ENCODE measurements at regions not wholly inside any gene's neighbourhood (a gene's known extent, or its start where the extent isn't known, plus 50 kb on each side); places are given as distances from the start of the nearest gene placed in this dataset.

- TF ChIP-seq CTCF (conservative IDR thresholded peaks at IDR 0.05; ENCODE audit: low read depth, low read length) (no peak), EZH2 (IDR thresholded peaks at IDR 0.05; ENCODE audit: borderline replicate concordance, low read depth, low read length, poor library complexity, severe bottlenecking) (no peak)
These were observed 136.4 kb downstream of the RPS29 start for GRCh38 chr14:49449749-49450148.
